GM23338 (cell line): ENCODE measurements at regions not wholly inside any gene's neighbourhood (a gene's known extent, or its start where the extent isn't known, plus 50 kb on each side); places are given as distances from the start of the nearest gene placed in this dataset.

ENCODE experiments used
- ATAC-seq: fragments of 200-7000 bp; cut with Tn5 transposase; 3 replicates; pipeline ENCODE4 v1.9.1; 2020
- DNase-seq: peaks from one replicate; pipeline ENCODE4 v3.0.0-alpha.2; 2015; ENCODE audit warnings: low spot score
- H2AFZ ChIP-seq: fragments of 200-600 bp; sonication (generic); 2 replicates; pipeline ENCODE4 v1.8.0; 2016; ENCODE audit warnings: antibody characterized with exemption, mild to moderate bottlenecking, moderate library complexity
- H3F3A ChIP-seq: fragments of 200-600 bp; sonication (generic); replicated peaks from 2 replicates; pipeline ENCODE4 v1.8.0; 2017; ENCODE audit warnings: antibody characterized with exemption, mixed run types, low read depth
- H3K27ac ChIP-seq: fragments of 200-600 bp; sonication (generic); 2 replicates; pipeline ENCODE4 v1.6.1; 2016; ENCODE audit warnings: low read depth
- H3K27me3 ChIP-seq: fragments of 200-600 bp; sonication (generic); 2 replicates; pipeline ENCODE4 v1.8.0; 2016; ENCODE audit warnings: mild to moderate bottlenecking, mixed run types, moderate library complexity; ENCODE audit not compliant: insufficient read depth
- H3K36me3 ChIP-seq: fragments of 200-600 bp; sonication (generic); 2 replicates; pipeline ENCODE4 v1.8.0; 2016; ENCODE audit warnings: mild to moderate bottlenecking; ENCODE audit not compliant: insufficient read depth
- H3K4me1 ChIP-seq: fragments of 200-600 bp; sonication (generic); 2 replicates; pipeline ENCODE4 v1.8.0; 2016; ENCODE audit warnings: mild to moderate bottlenecking, moderate library complexity; ENCODE audit not compliant: insufficient read depth
- H3K4me2 ChIP-seq: fragments of 200-600 bp; sonication (generic); 2 replicates; pipeline ENCODE4 v1.7.1; 2017; ENCODE audit warnings: mixed run types
- H3K4me3 ChIP-seq: fragments of 200-600 bp; sonication (generic); 2 replicates; pipeline ENCODE4 v1.6.1; 2016; ENCODE audit warnings: mixed run types
- H3K79me2 ChIP-seq: fragments of 200-600 bp; sonication (generic); replicated peaks from 2 replicates; pipeline ENCODE4 v1.8.0; 2017; ENCODE audit warnings: mild to moderate bottlenecking; ENCODE audit not compliant: insufficient read depth
- H3K9me2 ChIP-seq: fragments of 200-600 bp; sonication (generic); 2 replicates; pipeline ENCODE4 v1.8.0; 2017; ENCODE audit not compliant: insufficient read depth
- H4K20me1 ChIP-seq: fragments of 200-600 bp; sonication (generic); replicated peaks from 2 replicates; pipeline ENCODE4 v1.8.0; 2017; ENCODE audit warnings: mild to moderate bottlenecking; ENCODE audit not compliant: insufficient read depth
- H3K27ac Mint-ChIP-seq: 2 replicates; pipeline ENCODE4 v1.8.0; 2020; ENCODE audit warnings: inconsistent platforms, mild to moderate bottlenecking, moderate library complexity, mixed read lengths
- H3K27me3 Mint-ChIP-seq: 3 replicates; pipeline ENCODE4 v1.8.0; 2022; ENCODE audit warnings: low read depth, mild to moderate bottlenecking, moderate library complexity, mixed read lengths, inconsistent platforms; ENCODE audit not compliant: insufficient read depth, poor library complexity
- H3K36me3 Mint-ChIP-seq: 3 replicates; pipeline ENCODE4 v1.8.0; 2021; ENCODE audit warnings: low read depth, mild to moderate bottlenecking, inconsistent platforms, moderate library complexity, mixed read lengths
- H3K4me1 Mint-ChIP-seq: 3 replicates; pipeline ENCODE4 v1.8.0; 2020; ENCODE audit warnings: mild to moderate bottlenecking, inconsistent platforms, mixed read lengths
- H3K4me3 Mint-ChIP-seq: 3 replicates; pipeline ENCODE4 v1.8.0; 2021; ENCODE audit warnings: moderate library complexity, mild to moderate bottlenecking, inconsistent platforms, mixed read lengths
- H3K9me3 Mint-ChIP-seq: 3 replicates; pipeline ENCODE4 v1.8.0; 2020; ENCODE audit warnings: moderate library complexity, mild to moderate bottlenecking, inconsistent platforms, mixed read lengths
- CREB1 ChIP-seq: fragments of 250-450 bp; sonication (Bioruptor Pico); IDR thresholded peaks from 2 replicates; pipeline ENCODE4 v1.5.0; 2020; ENCODE audit warnings: low read depth, mild to moderate bottlenecking, moderate library complexity
- ETS1 ChIP-seq: IDR thresholded peaks from 2 replicates; pipeline ENCODE4 v1.6.1; 2016; ENCODE audit warnings: antibody characterized with exemption
- EZH2 ChIP-seq: fragments of 200-600 bp; sonication (generic); IDR thresholded peaks from one replicate; pipeline ENCODE4 v1.8.0; 2017; ENCODE audit warnings: antibody characterized with exemption, mild to moderate bottlenecking, low read depth; ENCODE audit not compliant: unreplicated experiment
- JUNB ChIP-seq: IDR thresholded peaks from one replicate; pipeline ENCODE4 v1.6.1; 2016; ENCODE audit warnings: antibody characterized with exemption; ENCODE audit not compliant: unreplicated experiment
- NANOG ChIP-seq: IDR thresholded peaks from 2 replicates; pipeline ENCODE4 v1.6.1; 2016; ENCODE audit warnings: antibody characterized with exemption, borderline replicate concordance
- POLR2AphosphoS5 ChIP-seq: IDR thresholded peaks from 2 replicates; pipeline ENCODE4 v1.6.1; 2016; ENCODE audit warnings: antibody characterized with exemption, low read depth
- STAT1 ChIP-seq: IDR thresholded peaks from one replicate; pipeline ENCODE4 v1.6.1; 2016; ENCODE audit warnings: antibody characterized with exemption; ENCODE audit not compliant: unreplicated experiment
- ZNF114 ChIP-seq: fragments of 250-450 bp; sonication (Bioruptor Pico); IDR thresholded peaks from 2 replicates; pipeline ENCODE4 v1.5.0; 2020; ENCODE audit warnings: mild to moderate bottlenecking, moderate library complexity
- ZNF331 ChIP-seq: fragments of 250-450 bp; sonication (Bioruptor Pico); IDR thresholded peaks from 2 replicates; pipeline ENCODE4 v1.5.0; 2020; ENCODE audit warnings: low read depth, mild to moderate bottlenecking, moderate library complexity
- TF ChIP-seq, protein P1 (sequence below): IDR thresholded peaks from one replicate; pipeline ENCODE4 v1.6.1; 2018; ENCODE audit warnings: antibody characterized with exemption; ENCODE audit not compliant: unreplicated experiment
- TF ChIP-seq, protein P2 (sequence below), 2 experiments: fragments of 200-600 bp in 1 of 2; sonication (generic) in 1 of 2; conservative IDR thresholded peaks; 2 replicates each; pipeline versions ENCODE4 v1.5.1 to v1.6.1; 2016 to 2017; ENCODE audit warnings: antibody characterized with exemption in 2 of 2, low read depth in 2 of 2, mild to moderate bottlenecking in 2 of 2, moderate library complexity in 1 of 2

GRCh38 chr12:69106482-69107118 lies 132.8 kb upstream of the CPSF6 start (continued):
- TF ChIP-seq POLR2AphosphoS5 (no peak), CREB1 (CRISPR knock-in tag) (no peak), ZNF331 (CRISPR knock-in tag) (no peak), NANOG (no peak), ETS1 (no peak), ZNF114 (CRISPR knock-in tag) (no peak), JUNB (no peak)
- TF ChIP-seq, protein P1, sequence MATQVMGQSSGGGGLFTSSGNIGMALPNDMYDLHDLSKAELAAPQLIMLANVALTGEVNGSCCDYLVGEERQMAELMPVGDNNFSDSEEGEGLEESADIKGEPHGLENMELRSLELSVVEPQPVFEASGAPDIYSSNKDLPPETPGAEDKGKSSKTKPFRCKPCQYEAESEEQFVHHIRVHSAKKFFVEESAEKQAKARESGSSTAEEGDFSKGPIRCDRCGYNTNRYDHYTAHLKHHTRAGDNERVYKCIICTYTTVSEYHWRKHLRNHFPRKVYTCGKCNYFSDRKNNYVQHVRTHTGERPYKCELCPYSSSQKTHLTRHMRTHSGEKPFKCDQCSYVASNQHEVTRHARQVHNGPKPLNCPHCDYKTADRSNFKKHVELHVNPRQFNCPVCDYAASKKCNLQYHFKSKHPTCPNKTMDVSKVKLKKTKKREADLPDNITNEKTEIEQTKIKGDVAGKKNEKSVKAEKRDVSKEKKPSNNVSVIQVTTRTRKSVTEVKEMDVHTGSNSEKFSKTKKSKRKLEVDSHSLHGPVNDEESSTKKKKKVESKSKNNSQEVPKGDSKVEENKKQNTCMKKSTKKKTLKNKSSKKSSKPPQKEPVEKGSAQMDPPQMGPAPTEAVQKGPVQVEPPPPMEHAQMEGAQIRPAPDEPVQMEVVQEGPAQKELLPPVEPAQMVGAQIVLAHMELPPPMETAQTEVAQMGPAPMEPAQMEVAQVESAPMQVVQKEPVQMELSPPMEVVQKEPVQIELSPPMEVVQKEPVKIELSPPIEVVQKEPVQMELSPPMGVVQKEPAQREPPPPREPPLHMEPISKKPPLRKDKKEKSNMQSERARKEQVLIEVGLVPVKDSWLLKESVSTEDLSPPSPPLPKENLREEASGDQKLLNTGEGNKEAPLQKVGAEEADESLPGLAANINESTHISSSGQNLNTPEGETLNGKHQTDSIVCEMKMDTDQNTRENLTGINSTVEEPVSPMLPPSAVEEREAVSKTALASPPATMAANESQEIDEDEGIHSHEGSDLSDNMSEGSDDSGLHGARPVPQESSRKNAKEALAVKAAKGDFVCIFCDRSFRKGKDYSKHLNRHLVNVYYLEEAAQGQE = no peak
- TF ChIP-seq, protein P2, sequence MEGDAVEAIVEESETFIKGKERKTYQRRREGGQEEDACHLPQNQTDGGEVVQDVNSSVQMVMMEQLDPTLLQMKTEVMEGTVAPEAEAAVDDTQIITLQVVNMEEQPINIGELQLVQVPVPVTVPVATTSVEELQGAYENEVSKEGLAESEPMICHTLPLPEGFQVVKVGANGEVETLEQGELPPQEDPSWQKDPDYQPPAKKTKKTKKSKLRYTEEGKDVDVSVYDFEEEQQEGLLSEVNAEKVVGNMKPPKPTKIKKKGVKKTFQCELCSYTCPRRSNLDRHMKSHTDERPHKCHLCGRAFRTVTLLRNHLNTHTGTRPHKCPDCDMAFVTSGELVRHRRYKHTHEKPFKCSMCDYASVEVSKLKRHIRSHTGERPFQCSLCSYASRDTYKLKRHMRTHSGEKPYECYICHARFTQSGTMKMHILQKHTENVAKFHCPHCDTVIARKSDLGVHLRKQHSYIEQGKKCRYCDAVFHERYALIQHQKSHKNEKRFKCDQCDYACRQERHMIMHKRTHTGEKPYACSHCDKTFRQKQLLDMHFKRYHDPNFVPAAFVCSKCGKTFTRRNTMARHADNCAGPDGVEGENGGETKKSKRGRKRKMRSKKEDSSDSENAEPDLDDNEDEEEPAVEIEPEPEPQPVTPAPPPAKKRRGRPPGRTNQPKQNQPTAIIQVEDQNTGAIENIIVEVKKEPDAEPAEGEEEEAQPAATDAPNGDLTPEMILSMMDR (conservative IDR thresholded peaks at IDR 0.05; ENCODE audit: low read depth in 2 of 2) = no peak

- Mint-ChIP-seq H3K4me3 (no peak overlapping the region), H3K9me3 (no peaks in the 10 kb centered on the region), H3K27ac (no peak overlapping the region), H3K27me3 (no peaks in the 10 kb centered on the region), H3K4me1 (peaks cover 12% of the 10 kb centered on the region), H3K36me3 (no peaks in the 10 kb centered on the region)
- H4K20me1 ChIP-seq = no peaks in the 10 kb centered on the region
- peaks cover 13% of the 10 kb centered on the region; the same call in 1 of the 2 replicates for H3K4me1 ChIP-seq
- DNase-seq = no peak
- no peak overlapping the region for H3K27ac ChIP-seq
- no peak overlapping the region for H3K4me3 ChIP-seq
- no peaks in the 10 kb centered on the region for H3F3A ChIP-seq
- no peaks in the 10 kb centered on the region for H3K36me3 ChIP-seq
- no peak for ATAC-seq
- H3K27me3 ChIP-seq = no peaks in the 10 kb centered on the region
- 0 out of 2 replicates have a peak, but pooled peaks cover 3% of the 10 kb centered on the region for H3K9me2 ChIP-seq
- no peak overlapping the region for H2AFZ ChIP-seq
- H3K79me2 ChIP-seq = no peaks in the 10 kb centered on the region
- TF ChIP-seq, protein P2 (conservative IDR thresholded peaks at IDR 0.05; ENCODE audit: low read depth in 2 of 2) = no peak
- TF ChIP-seq ZNF114 (CRISPR knock-in tag) (no peak), EZH2 (no peak), ZNF331 (CRISPR knock-in tag) (no peak), CREB1 (CRISPR knock-in tag) (no peak), ETS1 (no peak), STAT1 (no peak)
- TF ChIP-seq, protein P1 = no peak
- 0 out of 2 replicates have a peak overlapping the region, but pooled peaks have one; percentile 2 for H3K4me2 ChIP-seq
Measured at GRCh38 chr12:69107541-69107940, 131.8 kb upstream of the CPSF6 start.
